ENCODE measurements at regions not wholly inside any gene's neighbourhood (a gene's known extent, or its start where the extent isn't known, plus 50 kb on each side); places are given as distances from the start of the nearest gene placed in this dataset.
"Not testable (repeated sequence)": the region's sequence is repeated elsewhere in the genome, so short reads cannot be mapped to it uniquely, and the experiment has no call there.

GRCh38 chr1:187689129-187689528 lies 860.4 kb downstream of the PLA2G4A start:
- Mint-ChIP-seq H3K27ac (no peak overlapping the region), H3K4me1 (ENCODE audit: low read depth in 2 of 2) (no peaks in the 10 kb centered on the region), H3K4me3 (no peak overlapping the region), H3K36me3 (ENCODE audit: insufficient read depth) (no peaks in the 10 kb centered on the region), H3K27me3 (no peaks in the 10 kb centered on the region), H3K9me3 (peaks cover 19 to 25% of the 10 kb centered on the region in 2 donors)
- DNase-seq: no peak
- ATAC-seq (replicated peaks): no peak

- no peak overlapping the region for H3K27ac Mint-ChIP-seq
- no peaks in the 10 kb centered on the region for H3K36me3 Mint-ChIP-seq (ENCODE audit: insufficient read depth)
Observed at GRCh38 chr1:187691439-187691838, 862.7 kb downstream of the PLA2G4A start.

GRCh38 chr1:187692799-187693198 lies 864.0 kb downstream of the PLA2G4A start:
- DNase-seq: no peak
- no peak for ATAC-seq (replicated peaks)
- Mint-ChIP-seq H3K27ac (no peak overlapping the region), H3K4me1 (ENCODE audit: low read depth in 2 of 2) (no peaks in the 10 kb centered on the region), H3K27me3 (no peaks in the 10 kb centered on the region), H3K36me3 (ENCODE audit: insufficient read depth) (no peaks in the 10 kb centered on the region), H3K4me3 (no peak overlapping the region), H3K9me3 (peaks cover 25% of the 10 kb centered on the region in 2 donors)

More at GRCh38 chr1:187691439-187691838, 862.7 kb downstream of the PLA2G4A start:
- H3K4me3 Mint-ChIP-seq: no peak overlapping the region
- H3K27me3 Mint-ChIP-seq: no peaks in the 10 kb centered on the region
- ATAC-seq (replicated peaks) (no peak), DNase-seq (no peak)
- no peaks in the 10 kb centered on the region for H3K4me1 Mint-ChIP-seq (ENCODE audit: low read depth in 2 of 2)
- peaks cover 22 to 25% of the 10 kb centered on the region in 2 donors for H3K9me3 Mint-ChIP-seq

- Mint-ChIP-seq H3K4me3 (no peak overlapping the region), H3K9me3 (peaks cover 7 to 22% of the 10 kb centered on the region in 2 donors), H3K4me1 (ENCODE audit: low read depth in 2 of 2) (no peaks in the 10 kb centered on the region), H3K27ac (no peak overlapping the region), H3K27me3 (no peaks in the 10 kb centered on the region), H3K36me3 (ENCODE audit: insufficient read depth) (no peaks in the 10 kb centered on the region)
- no peak for ATAC-seq (replicated peaks)
- DNase-seq: no peak
Observed at GRCh38 chr1:187696073-187696472, 867.3 kb downstream of the PLA2G4A start.

- H3K4me3 Mint-ChIP-seq; H3K36me3 Mint-ChIP-seq (ENCODE audit: insufficient read depth); H3K4me1 Mint-ChIP-seq (ENCODE audit: low read depth in 2 of 2); ATAC-seq (replicated peaks); H3K27ac Mint-ChIP-seq; DNase-seq; H3K27me3 Mint-ChIP-seq: not testable (repeated sequence)
- H3K9me3 Mint-ChIP-seq: peaks cover 14 to 18% of the 10 kb centered on the region in 2 donors
Observed at GRCh38 chr1:187703138-187704130, 874.7 kb downstream of the PLA2G4A start.

- no peaks in the 10 kb centered on the region for H3K36me3 Mint-ChIP-seq (ENCODE audit: insufficient read depth)
- H3K27me3 Mint-ChIP-seq: no peaks in the 10 kb centered on the region
- peaks cover 0 to 10% of the 10 kb centered on the region in 2 donors for H3K9me3 Mint-ChIP-seq
- no peak overlapping the region for H3K4me3 Mint-ChIP-seq
- no peak for DNase-seq
- no peak overlapping the region for H3K27ac Mint-ChIP-seq
- no peaks in the 10 kb centered on the region for H3K4me1 Mint-ChIP-seq (ENCODE audit: low read depth in 2 of 2)
- ATAC-seq (replicated peaks): no peak
Observed at GRCh38 chr1:187714470-187714869, 885.7 kb downstream of the PLA2G4A start.

- H3K36me3 Mint-ChIP-seq (ENCODE audit: insufficient read depth): no peaks in the 10 kb centered on the region
- no peak overlapping the region for H3K27ac Mint-ChIP-seq
- ATAC-seq (replicated peaks): no peak
- no peak for DNase-seq
- no peaks in the 10 kb centered on the region for H3K27me3 Mint-ChIP-seq
- H3K9me3 Mint-ChIP-seq: peaks cover 0 to 14% of the 10 kb centered on the region in 2 donors
- no peaks in the 10 kb centered on the region for H3K4me1 Mint-ChIP-seq (ENCODE audit: low read depth in 2 of 2)
- no peak overlapping the region for H3K4me3 Mint-ChIP-seq
Observed at GRCh38 chr1:187715483-187715882, 886.7 kb downstream of the PLA2G4A start.

GRCh38 chr1:187716160-187716559 lies 887.4 kb downstream of the PLA2G4A start:
- Mint-ChIP-seq H3K4me3 (no peak overlapping the region), H3K27me3 (no peaks in the 10 kb centered on the region), H3K27ac (no peak overlapping the region), H3K36me3 (ENCODE audit: insufficient read depth) (no peaks in the 10 kb centered on the region), H3K9me3 (peaks cover 0 to 14% of the 10 kb centered on the region in 2 donors), H3K4me1 (ENCODE audit: low read depth in 2 of 2) (no peaks in the 10 kb centered on the region)
- DNase-seq (no peak), ATAC-seq (replicated peaks) (no peak)

GRCh38 chr1:187718527-187718926 lies 889.8 kb downstream of the PLA2G4A start:
- no peak overlapping the region for H3K4me3 Mint-ChIP-seq
- no peaks in the 10 kb centered on the region for H3K27me3 Mint-ChIP-seq
- no peak for ATAC-seq (replicated peaks)
- H3K36me3 Mint-ChIP-seq (ENCODE audit: insufficient read depth): no peaks in the 10 kb centered on the region
- DNase-seq: no peak
- H3K27ac Mint-ChIP-seq: no peak overlapping the region
- no peaks in the 10 kb centered on the region for H3K4me1 Mint-ChIP-seq (ENCODE audit: low read depth in 2 of 2)
- peaks cover 0 to 11% of the 10 kb centered on the region in 2 donors for H3K9me3 Mint-ChIP-seq

- H3K4me1 Mint-ChIP-seq (ENCODE audit: low read depth in 2 of 2): no peaks in the 10 kb centered on the region
- H3K4me3 Mint-ChIP-seq: no peak overlapping the region
- DNase-seq (no peak), ATAC-seq (replicated peaks) (no peak)
- no peak overlapping the region for H3K27ac Mint-ChIP-seq
- H3K36me3 Mint-ChIP-seq (ENCODE audit: insufficient read depth): no peaks in the 10 kb centered on the region
- H3K27me3 Mint-ChIP-seq: no peaks in the 10 kb centered on the region
- H3K9me3 Mint-ChIP-seq: peaks cover 0 to 12% of the 10 kb centered on the region in 2 donors
Observed at GRCh38 chr1:187721216-187721615, 892.5 kb downstream of the PLA2G4A start.

- DNase-seq (no peak), ATAC-seq (replicated peaks) (no peak)
- Mint-ChIP-seq H3K27me3 (no peaks in the 10 kb centered on the region), H3K27ac (no peak overlapping the region), H3K36me3 (ENCODE audit: insufficient read depth) (no peaks in the 10 kb centered on the region), H3K4me1 (ENCODE audit: low read depth in 2 of 2) (no peaks in the 10 kb centered on the region), H3K4me3 (no peak overlapping the region), H3K9me3 (peaks cover 0 to 7% of the 10 kb centered on the region in 2 donors)
Observed at GRCh38 chr1:187725216-187725615, 896.5 kb downstream of the PLA2G4A start.

GRCh38 chr1:187733232-187733631 lies 904.5 kb downstream of the PLA2G4A start:
- Mint-ChIP-seq H3K9me3 (peaks cover 6 to 8% of the 10 kb centered on the region in 2 donors), H3K4me3 (no peak overlapping the region), H3K27ac (no peak overlapping the region), H3K4me1 (ENCODE audit: low read depth in 2 of 2) (no peaks in the 10 kb centered on the region), H3K36me3 (ENCODE audit: insufficient read depth) (no peaks in the 10 kb centered on the region), H3K27me3 (no peaks in the 10 kb centered on the region)
- DNase-seq (no peak), ATAC-seq (replicated peaks) (no peak)

- no peak for ATAC-seq (replicated peaks)
- H3K27ac Mint-ChIP-seq: no peak overlapping the region
- no peaks in the 10 kb centered on the region for H3K4me1 Mint-ChIP-seq (ENCODE audit: low read depth in 2 of 2)
- H3K9me3 Mint-ChIP-seq: peaks cover 6 to 8% of the 10 kb centered on the region in 2 donors
- no peaks in the 10 kb centered on the region for H3K27me3 Mint-ChIP-seq
- no peak overlapping the region for H3K4me3 Mint-ChIP-seq
- H3K36me3 Mint-ChIP-seq (ENCODE audit: insufficient read depth): no peaks in the 10 kb centered on the region
- DNase-seq: no peak
Observed at GRCh38 chr1:187734427-187734826, 905.7 kb downstream of the PLA2G4A start.

- Mint-ChIP-seq H3K27ac (no peak overlapping the region), H3K4me1 (ENCODE audit: low read depth in 2 of 2) (no peaks in the 10 kb centered on the region), H3K36me3 (ENCODE audit: insufficient read depth) (no peaks in the 10 kb centered on the region), H3K27me3 (no peaks in the 10 kb centered on the region), H3K9me3 (peaks cover 0 to 4% of the 10 kb centered on the region in 2 donors), H3K4me3 (no peak overlapping the region)
- ATAC-seq (replicated peaks) (no peak), DNase-seq (no peak)
Observed at GRCh38 chr1:187744665-187745064, 915.9 kb downstream of the PLA2G4A start.
